ENCODE measurements at regions not wholly inside any gene's neighbourhood (a gene's known extent, or its start where the extent isn't known, plus 50 kb on each side); places are given as distances from the start of the nearest gene placed in this dataset.

DNA sequence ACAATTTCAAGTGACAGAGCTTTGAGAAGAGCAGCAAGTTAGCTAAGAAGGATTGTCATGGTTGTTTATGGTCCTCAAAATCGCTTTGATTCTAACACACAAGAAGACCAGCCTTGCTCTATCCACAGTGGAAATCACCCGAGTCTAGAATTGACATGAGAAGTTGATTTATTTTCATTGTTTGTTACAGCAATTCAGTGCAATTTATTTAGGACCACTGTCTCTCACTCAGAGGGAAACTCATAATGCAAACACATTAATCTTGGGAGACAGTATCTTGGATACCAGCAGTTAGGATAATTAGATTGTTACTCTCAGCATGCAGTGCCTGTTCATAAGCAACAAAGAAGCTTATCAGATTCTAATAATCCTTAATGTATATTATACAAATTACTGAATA is 498.9 kb downstream of the NTRK2 start:
- no peak for TF ChIP-seq EP300 (IDR thresholded peaks at IDR 0.05)
- TF ChIP-seq, protein P1, sequence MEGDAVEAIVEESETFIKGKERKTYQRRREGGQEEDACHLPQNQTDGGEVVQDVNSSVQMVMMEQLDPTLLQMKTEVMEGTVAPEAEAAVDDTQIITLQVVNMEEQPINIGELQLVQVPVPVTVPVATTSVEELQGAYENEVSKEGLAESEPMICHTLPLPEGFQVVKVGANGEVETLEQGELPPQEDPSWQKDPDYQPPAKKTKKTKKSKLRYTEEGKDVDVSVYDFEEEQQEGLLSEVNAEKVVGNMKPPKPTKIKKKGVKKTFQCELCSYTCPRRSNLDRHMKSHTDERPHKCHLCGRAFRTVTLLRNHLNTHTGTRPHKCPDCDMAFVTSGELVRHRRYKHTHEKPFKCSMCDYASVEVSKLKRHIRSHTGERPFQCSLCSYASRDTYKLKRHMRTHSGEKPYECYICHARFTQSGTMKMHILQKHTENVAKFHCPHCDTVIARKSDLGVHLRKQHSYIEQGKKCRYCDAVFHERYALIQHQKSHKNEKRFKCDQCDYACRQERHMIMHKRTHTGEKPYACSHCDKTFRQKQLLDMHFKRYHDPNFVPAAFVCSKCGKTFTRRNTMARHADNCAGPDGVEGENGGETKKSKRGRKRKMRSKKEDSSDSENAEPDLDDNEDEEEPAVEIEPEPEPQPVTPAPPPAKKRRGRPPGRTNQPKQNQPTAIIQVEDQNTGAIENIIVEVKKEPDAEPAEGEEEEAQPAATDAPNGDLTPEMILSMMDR (IDR thresholded peaks at IDR 0.05) = no peak
